ENCODE measurements at regions not wholly inside any gene's neighbourhood (a gene's known extent, or its start where the extent isn't known, plus 50 kb on each side); places are given as distances from the start of the nearest gene placed in this dataset.

DNA sequence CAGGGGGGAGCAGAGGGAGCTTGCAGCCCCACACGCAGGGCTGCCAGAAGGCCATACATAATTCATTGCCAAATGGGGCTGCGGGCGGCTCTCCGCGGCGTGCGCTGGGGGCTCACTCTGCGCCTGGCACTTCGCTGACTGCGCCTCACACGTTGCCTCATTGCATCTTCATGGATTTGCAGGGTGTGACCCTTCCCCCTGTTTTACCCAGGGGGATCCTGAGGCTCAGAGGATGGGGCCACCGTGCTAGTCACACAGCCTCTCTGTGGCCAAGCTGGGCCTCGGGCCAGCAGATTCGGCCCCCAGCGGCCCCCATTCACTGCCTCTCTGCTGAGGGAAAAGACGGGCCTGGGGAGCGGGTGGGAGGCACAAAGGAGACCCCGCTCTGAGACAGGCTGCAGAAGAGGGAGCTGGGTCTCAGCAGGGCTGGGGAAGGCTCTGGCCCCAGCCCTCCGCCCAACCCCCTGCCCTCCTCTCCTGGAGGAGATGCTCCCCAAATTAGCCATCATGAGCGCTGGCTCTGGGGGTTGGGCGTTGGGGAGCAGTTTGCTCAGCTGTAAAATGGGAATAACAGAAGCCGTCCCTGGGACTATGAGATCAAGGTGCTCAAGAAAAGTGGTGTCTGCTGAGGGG, 115.5 kb downstream of the C9orf50 start:
- no peak for DNase-seq (ENCODE audit: low spot score)

DNA sequence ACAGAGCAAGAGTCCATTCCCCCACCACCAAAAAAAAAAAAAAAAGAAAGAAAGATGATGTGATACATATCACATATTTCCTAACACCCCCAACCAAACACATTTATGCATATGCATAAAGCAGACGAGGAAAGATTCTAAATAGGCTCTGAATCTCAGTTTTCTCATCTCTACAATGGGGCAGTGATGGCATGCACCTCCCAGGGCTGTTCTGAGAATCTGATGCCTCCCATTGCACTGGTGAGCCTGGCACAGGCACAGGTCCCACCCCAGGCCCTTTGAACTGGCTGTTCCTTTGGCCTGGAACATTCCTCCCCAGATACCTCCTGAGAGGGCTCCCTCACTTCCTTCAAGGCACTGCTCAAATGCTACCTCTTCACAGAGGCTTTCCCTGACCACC, 116.5 kb downstream of the C9orf50 start:
- no peak for DNase-seq (ENCODE audit: low spot score)

DNA sequence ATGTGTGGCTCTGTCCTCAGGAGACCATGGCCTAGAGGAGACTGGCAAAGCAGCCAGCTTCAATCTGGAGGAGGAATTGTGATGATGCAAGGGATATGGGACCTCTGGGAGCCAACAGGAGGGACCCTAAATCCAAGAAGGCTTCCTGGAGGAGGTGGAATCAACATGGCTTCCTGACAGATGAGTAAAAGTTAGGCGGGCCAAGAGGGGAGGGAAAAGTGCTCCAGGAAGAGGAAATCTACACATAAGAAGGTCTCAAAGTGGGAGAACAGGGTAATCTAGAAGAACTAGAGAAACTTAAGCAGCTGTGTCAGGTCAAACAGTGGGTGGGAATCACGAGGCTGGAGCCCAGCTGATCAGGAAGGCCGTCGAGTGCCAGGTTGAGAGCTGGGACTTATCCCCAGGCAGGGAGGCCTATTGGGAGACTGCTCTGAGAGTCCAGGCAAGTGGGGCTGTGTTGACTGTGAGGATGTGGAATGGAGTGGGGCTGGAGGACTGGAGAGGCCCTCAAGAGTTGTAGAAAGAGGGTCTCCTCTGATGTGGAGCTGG, 119.1 kb downstream of the C9orf50 start:
- no peak for DNase-seq (ENCODE audit: low spot score)

DNA sequence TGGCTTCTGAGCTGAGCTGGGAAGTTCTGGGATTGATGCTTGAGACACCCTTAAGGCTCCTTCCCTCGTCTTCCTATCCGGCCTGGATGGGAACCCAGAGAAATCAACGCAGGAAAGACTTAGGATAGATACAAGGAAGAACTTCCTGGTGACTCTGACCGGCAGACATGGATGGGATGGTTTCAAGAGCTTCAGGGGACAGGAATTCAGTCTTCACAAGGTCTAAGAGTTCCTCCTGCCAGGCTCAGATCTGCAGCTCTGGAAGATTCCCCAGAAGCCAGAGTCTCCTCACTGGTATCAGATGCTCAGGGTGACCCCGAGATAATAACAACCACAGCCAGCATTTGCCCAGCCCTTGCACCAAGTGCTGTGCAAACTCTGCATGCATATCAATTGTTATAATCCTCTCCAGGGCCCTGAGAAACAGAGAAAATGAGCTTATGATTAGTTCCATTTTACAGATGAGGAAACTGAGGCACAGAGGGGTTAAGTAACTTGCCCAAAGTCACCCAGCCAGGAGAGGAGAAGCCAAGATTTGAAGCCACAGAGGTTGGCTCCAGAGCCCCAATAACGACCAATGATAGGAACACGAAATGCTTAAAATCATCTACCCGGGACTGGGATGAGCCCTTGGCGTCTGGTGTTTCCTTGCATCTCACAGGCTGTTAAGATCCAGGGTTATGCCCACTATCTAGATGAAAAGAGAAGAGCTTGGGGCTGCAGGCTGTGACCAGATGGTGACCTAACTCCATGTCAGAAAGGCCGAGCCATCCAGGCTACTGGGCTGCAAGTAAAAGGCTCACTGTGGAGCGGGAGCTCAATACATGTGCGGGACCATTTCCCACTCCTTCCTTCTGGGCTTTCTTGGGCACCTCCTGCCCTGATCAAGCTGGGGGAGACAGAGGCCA, 119.8 kb downstream of the C9orf50 start:
- no peak for DNase-seq (ENCODE audit: low spot score)

DNA sequence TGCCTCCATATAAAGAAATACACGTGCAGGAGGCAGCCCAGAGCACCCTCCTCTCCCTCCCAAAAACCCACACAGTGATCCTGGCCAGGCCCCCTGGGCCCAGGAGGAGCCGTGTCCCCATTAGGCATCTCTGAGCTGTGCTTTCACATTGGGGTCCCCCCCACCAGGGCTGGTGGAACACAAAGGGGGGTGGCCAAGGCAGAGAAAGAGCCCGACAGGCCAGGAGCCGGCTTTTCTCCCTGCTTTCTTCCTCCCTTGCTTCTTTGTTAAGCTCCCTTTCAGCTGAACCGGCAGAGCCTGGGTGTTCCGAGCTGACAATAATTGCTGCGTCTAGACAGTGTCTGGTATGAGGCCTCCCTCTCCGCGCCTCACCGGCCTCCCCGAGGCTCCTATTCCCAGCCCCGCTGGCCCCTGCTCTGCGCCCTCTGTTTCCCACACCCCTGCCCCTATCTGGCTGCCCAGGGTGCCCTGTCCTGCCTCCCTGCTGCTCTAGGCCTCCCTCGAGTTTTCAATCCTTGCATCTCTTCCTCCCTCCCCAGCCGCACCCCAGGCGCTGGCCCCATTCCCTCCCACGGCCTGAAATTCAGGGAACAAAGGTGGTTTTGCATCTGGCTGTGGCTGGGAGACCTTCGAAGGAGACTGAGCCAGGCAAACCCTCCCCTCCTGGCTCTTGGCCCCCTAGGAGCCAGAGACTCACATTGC, 120.6 kb downstream of the C9orf50 start:
- no peak for DNase-seq (ENCODE audit: low spot score)

DNA sequence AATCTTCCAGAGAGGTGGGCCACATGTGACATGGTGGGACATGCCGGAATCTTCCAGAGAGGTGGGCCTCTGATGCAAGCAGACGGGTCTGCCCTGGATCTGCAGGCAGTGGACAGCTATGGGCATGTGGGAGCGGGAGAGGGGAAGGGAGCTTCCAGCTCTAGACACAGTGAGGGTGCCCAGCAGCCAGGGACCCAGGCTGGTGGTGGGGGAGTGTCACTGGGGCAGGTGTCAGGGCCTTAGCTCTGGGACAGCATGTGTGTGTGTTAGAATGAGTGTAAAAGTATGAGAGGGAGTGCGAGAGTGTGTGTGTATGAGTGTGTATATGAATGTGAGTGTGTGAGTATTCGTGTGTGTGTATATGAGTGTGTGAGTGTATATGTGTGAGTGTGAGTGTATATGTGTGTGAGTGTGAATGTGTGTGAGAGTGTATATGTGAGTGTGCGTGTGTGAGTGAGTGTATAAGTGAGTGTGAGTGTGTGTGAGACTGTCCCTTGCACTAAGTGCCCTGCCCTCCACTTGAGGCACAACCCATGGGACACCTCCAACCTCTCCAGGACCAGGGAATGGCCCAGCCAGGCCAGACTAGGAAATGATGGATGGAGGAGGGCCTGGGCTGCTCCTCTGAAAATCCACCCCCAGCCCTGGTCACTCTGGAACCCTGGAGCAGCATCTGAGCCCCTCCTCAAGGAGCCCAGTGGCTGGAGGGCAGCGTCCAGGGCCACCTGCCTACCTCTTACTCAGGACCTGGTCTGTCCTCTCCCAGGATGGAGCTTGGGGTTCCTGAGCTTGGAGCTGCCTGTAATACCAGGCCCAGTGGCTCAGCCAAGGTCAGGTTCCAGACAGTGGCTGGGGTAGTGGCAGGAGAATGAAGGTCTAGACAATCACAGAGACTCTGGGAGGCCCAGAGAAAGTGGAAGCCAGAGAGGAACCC, 122.2 kb downstream of the C9orf50 start:
- DNase-seq (ENCODE audit: low spot score), result no peak

DNA sequence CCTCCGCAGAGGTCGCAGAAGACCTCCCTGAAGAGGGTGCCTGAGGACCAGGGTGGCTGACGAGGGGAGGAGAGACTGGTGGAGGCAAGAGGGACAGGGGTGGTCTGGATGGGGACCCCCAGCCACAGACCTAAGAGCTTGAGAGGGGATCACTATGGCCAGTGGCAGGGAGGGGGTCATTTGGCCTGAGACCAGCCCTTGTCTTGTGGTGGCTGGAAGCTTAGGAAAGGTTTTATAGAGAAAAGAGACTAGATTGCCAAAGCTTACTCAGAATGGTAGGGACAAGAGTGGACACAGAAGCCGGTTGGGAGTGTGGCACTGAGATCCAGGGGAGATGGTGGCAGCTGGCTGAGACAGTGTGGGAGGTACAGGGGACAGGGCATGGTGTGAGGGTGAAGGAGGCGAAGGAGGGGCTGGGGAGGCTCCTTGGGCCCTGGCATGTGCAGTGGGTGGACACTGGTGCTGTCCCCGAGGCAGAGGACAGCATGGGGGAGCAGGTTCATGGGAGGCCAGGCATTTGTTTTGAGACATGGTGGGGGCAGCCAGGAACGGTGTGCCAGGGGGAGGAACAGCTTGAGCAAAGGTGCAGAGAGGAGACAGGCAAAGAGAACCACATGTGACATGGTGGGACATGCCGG, 123.0 kb downstream of the C9orf50 start:
- no peak for DNase-seq (ENCODE audit: low spot score)

DNA sequence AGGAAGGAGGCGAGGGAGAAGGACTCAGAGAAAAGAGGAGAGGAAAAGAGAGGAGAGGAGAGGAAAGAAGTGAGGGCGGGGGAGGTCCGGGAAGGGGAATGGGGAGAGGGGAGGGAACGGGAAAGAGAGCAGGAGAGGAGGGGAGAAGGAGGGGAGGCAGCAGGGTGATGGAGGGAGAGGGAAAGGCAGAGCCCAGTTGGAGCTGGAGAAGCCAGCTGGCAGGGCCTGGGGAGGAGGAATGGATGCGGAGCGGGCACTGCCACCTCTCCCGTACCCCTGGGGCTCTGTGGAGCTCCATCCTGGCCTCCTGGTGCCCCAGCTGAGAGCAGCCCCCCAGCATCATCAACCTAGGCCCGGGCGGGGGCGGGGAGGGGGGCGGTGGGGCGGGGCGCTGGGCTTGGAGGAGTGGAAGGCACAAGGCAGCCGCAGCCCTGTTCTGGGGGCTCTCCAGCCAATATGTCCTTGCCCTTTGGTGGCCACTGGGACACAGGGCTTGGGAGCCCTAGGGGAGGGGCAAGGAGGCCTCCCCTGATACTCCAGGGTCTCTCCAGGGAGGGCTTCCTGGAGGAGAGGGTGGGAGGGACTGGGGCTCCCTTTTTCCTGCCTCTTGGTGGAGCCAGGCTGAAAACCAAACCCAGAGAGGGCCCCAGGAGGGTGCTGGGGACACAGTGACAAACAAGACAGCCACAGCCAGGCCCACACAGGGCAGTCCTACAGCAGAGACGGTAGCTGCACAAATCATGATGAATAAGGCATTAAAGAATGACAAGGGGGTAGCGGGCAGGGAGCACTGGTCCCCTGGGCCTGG, 123.7 kb downstream of the C9orf50 start:
- no peak for DNase-seq (ENCODE audit: low spot score)

DNA sequence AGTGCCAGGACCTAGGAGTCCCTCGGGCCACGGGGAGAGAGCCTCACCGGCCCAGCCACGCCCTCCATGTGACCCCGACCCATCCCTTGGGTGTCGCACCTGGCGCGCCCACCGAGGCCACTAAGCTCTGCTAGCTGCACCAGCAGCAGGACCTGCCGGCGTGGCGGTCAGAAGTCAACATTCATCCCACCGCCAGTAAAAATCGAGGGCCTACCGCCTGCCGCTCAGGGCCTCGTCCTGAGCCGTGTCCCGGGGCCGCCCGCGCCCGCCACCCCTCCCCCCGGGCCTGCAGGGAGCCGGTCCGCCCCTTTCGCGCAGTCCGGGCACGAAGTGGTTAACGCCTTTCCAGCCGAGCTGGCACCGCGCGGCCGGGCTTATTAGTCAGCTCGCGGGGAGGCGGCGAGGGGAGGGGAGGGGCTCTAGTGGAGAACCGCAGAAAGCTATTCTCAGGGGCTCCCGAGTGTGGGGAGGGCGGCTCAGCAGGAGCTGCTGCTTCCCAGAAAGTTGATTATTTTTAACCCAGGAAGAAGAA, 124.4 kb downstream of the C9orf50 start:
- peak; percentile 94 for DNase-seq (ENCODE audit: low spot score)

DNA sequence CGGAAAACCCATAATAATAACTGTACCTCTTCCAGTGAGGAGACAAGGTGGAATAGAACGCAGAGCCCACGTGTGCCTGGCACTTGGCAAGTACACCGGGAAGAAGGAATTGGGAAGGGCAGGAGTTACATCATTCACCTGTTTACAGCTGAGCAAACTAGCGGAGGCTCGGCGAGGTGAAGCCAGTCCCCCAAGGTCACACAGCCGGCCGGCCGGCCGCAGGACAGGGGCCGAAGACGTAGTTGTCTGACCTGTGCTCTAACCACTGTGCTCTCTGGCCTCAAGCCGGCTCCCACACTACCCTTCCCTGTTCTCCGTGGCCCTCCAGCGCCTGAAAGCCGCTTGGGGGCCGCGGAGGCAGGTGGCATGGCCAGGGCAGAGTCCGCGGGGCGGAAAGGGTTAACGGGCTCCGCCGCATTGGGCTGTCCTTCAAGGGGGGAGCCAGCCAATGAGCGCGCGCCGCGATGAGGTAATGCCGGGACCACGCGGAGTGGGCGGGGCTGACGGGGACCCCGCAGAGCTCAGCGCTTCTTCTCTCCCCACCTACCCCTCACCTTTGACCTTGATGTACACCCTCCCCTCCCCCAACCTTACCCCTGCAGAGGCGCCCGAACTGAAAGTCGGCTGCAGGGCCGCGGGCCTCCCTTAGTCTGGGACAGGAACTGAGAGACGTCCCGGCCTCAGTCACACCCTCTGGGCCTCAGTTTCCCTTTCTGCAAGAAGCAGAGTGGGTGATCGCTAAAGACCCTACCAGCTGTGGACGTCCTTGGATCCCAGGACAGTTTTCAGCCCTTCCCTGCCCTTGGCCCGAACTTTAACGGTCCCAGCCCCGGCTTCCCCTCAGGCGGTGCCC, 125.1 kb downstream of the C9orf50 start:
- DNase-seq (ENCODE audit: low spot score), result peak; percentile 95

DNA sequence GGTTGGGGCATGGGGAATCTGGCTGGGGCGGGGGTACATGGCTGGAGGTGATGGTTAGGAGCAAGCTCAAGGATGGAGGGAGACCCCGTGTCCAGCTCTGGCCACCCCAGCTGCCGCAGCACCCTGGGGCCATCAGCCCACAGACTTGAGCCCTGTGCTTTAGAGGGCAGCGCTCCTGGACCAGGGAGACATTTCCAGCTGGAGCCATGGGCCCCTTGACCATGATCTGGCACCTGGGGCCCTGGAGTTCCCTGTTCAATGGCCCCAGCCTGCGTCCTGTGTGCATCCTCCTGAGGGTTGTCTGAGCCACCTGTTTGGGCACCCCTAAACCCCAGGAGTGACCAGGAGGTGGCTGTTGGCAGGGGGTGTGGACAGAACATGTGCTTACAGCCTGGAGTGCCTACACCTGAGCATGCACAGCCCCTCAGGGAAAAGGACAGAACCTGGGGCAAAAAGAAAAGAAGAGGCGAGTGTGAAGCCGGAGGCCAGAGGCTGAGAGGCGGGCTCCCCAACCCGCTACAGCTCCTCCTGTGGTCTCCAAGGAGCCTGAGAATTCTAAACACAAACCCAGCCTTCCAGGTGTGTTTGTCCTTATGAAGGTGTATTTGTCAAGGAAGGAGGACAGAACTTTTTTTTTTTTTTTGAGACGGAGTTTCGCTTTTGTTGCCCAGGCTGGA, 126.7 kb downstream of the C9orf50 start:
- DNase-seq (ENCODE audit: low spot score), result no peak

DNA sequence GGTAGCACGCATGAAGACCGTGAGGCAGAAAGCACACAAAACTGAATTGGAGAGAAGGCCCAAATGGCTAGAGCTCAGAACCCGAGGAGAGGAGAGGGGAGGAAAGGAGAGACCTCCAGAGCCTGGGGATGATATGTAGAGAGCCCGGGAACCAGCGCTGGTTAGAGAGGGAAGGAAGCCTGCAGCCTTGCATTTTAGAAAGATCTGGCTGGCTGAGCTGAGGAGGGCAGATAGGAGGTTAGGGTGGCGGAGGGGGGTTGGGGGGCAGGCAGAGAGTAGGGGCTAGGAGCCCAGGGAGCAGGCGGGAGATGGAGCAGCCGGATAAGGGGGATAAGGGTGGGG, 127.2 kb downstream of the C9orf50 start:
- no peak for DNase-seq (ENCODE audit: low spot score)

DNA sequence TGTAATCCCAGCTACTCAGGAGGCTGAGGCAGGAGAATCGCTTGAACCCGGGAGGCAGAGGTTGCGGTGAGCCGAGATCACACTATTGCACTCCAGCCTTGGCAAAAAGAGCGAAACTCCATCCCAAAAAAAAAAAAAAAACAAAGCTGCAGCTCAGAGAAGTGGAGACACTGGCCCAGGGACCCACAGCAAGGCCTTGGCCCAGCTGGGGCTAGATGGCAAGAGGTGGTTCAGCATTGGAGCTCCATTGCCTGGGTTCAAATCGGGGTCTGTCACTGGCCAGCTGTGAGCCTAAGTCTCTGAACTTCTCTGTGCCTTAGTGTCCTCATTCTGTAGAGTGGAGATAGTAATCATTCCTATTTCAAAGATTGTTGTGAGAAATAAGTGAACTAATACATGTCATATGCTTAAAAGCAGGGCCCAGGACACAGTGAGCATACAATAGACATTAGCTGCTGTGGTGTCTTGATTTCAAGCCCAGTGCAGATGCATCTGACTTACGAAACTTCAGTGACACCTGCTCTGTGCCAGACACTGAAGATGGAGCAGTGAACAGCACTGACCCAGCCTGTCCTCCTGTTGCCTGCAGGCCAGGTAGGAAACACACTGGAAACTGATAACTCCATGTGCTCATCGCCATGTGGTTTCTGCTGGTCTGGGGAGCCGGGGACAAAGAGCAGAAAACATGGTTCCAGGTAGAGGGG, 127.7 kb downstream of the C9orf50 start:
- DNase-seq (ENCODE audit: low spot score), result no peak

DNA sequence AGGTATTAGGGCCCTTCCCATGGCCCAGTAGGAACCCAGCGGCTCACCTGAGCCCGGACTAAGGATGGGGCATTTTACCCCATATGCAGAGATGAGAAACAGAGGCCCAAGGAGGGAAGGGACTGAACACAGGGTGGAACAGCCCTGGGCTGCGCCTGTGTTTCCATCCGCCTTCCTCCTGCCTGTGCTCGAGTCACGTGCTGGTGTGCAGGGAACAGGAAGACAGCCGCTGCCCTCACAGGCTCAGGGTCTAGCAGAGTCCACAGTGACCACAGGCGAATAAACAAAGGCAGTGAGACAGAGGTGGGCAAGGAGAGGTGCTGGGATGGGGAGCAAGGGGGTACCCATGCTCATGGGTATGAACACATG, 129.4 kb downstream of the C9orf50 start:
- no peak for DNase-seq (ENCODE audit: low spot score)

DNA sequence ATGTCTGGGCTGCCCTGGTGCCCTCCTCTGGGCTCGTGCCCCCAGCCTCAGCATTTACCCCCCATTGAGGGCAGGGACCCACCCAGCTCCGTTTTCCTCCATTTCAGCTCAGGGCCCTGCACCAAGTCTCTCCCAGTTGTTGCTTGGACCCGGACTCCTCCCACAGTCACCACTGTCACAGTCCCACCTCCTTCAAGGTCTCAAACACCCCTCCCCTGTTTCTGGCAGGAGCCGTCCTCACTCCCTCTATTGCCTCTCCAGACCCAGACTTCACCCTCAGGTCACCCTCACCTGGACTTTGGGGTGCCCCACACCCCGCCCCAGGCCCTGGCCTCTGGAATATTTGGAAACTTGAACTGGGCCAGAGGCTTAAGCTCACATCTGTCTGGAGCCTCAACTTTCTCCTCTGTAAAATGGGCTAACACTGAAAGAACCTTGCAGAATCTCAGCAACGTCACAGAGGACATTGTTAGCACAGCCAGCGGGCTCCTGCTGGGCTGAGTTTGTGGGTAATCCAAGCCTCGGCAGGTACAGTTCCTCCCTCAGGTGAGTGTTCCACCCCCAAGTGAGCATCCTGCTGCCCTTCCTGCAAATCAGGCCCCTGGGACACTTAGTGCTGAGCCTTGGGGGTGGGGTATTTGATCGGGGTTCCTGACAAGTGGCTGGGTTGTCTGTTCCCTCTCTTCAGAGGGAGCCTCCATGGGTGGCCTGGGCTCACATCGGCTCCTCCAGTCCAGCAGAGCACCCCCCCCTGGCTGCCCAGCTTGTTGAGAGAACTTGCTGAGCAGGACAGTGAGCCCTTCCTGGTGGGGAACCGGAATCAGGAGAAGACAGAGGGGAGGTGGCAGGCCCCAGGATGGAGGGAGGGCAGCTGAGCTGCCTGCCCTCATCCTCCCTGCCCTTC, 130.1 kb downstream of the C9orf50 start:
- DNase-seq (ENCODE audit: low spot score), result no peak

DNA sequence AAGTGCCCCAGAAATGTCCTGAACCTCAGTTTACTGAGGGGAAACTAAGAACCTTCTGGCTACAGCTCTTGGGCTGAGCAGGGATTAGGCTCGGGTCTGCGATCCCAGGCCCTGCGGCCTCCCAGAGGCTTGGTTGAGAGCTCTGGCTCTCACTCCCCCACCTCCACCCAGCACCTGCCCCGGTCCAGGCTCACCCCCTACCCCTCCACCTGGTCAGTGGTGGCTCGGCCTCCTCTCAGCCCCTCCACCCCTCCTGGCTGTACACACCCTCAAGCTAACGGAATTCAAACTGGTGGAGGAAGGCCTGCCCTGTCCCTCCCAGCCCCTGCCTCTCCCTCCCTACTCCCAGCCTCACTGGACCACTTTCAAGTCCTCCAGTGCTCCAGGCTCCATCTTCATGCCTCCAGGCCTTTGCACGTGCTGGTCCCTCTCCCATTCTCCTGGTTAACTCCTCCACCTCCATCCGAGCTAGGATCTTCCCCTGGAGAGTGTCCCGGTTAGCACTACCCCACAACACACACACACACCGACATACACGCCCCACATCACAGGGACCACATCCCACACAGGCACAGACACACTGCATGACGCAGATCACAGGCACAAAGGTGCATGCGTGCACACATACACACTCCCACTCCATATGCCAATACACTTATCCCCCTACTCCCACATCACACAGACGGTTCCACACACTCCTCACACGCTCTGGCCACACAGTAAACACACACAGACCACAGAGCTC, 130.9 kb downstream of the C9orf50 start:
- no peak for DNase-seq (ENCODE audit: low spot score)
